Stimulated activated effector memory CD8-positive, alpha-beta T cell treated with anti-CD3 and anti-CD28 coated beads, Interleukin-12 subunit alpha, Interleukin-12 subunit beta, amount 100 ng/mL, for 72 hours (primary cell): ENCODE measurements at regions not wholly inside any gene's neighbourhood (a gene's known extent, or its start where the extent isn't known, plus 50 kb on each side); places are given as distances from the start of the nearest gene placed in this dataset.

Experiments
- ATAC-seq: fragments of 150-1000 bp; cut with Tn5 transposase; 2 replicates; pipeline ENCODE4 v1.10.0; 2021
- DNase-seq, 2 donors: peaks; one replicate each; pipeline ENCODE4 v3.0.0; 2021 to 2022; ENCODE audit warnings: low spot score in 2 of 2
- H3K27ac Mint-ChIP-seq: one replicate; pipeline ENCODE4 v1.8.0; 2022; ENCODE audit warnings: mild to moderate bottlenecking, mixed read lengths
- H3K36me3 Mint-ChIP-seq: one replicate; pipeline ENCODE4 v1.8.0; 2022; ENCODE audit warnings: mild to moderate bottlenecking, mixed read lengths
- H3K4me1 Mint-ChIP-seq: one replicate; pipeline ENCODE4 v1.8.0; 2022; ENCODE audit warnings: mixed read lengths
- H3K4me3 Mint-ChIP-seq: one replicate; pipeline ENCODE4 v1.8.0; 2022; ENCODE audit warnings: mild to moderate bottlenecking, mixed read lengths
- H3K9me3 Mint-ChIP-seq: one replicate; pipeline ENCODE4 v1.8.0; 2022; ENCODE audit warnings: mixed read lengths

DNA sequence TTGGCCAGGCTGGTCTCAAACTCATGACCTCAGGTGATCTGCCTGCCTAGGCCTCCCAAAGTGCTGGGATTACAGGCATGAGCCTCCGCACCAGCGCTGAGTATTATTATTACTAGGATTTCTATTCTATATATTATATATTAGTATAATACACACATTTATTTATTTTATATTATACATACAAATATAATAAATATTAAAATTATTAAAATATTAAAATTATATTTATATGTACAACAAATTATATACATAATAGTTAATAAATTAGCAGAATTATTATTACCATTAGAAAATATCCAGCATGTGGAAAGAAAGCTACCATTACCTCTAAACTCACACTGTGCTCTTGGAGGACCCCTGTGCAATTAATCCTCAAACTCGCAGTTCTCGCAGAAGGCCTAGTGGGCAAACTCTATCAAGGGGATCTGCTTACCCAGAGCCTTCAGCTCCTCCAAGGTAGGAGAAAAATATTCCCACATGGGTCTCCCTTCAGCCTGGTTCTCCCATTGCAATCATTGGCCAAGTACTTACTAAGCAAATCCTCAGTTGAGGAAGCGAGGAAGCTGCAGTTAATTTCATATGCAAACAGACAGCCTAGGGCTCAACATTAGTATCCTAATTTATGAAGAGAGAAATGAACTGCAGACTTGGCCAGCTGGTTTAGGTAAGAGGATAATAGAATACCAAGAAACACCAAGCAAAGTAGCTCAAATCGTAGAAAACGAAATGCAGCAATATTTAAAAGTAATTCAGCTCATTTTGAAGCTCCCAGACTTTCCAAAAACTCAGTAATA is 241.4 kb upstream of the IRX5 start:
- Mint-ChIP-seq H3K9me3 (no peaks in the 10 kb centered on the region), H3K4me1 (no peaks in the 10 kb centered on the region), H3K27ac (no peak overlapping the region), H3K4me3 (no peak overlapping the region), H3K36me3 (no peaks in the 10 kb centered on the region)
- no peak for DNase-seq
- ATAC-seq: no peak

DNA sequence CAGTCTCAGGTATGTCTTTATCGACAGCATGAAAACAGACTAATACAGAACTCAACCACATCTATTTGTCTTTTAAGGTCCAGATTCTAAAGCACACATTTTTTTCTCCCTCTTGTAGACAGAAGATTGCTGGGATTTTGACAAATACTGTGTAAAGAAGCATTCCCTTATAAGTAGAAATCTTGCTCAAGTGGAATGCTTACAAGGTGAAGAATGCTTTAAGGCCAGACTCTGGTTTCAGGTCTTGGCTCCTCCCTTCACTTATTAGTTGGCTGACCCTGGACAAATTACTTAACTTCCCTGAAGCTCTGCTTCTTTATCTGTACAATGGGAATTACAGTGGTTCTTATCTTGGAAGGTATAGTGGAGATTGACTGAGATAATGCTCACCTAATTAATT is 242.3 kb upstream of the IRX5 start:
- no peaks in the 10 kb centered on the region for H3K9me3 Mint-ChIP-seq
- no peaks in the 10 kb centered on the region for H3K4me1 Mint-ChIP-seq
- DNase-seq (no peak), ATAC-seq (no peak)
- H3K4me3 Mint-ChIP-seq: no peak overlapping the region
- H3K27ac Mint-ChIP-seq: no peak overlapping the region
- H3K36me3 Mint-ChIP-seq: no peaks in the 10 kb centered on the region

DNA sequence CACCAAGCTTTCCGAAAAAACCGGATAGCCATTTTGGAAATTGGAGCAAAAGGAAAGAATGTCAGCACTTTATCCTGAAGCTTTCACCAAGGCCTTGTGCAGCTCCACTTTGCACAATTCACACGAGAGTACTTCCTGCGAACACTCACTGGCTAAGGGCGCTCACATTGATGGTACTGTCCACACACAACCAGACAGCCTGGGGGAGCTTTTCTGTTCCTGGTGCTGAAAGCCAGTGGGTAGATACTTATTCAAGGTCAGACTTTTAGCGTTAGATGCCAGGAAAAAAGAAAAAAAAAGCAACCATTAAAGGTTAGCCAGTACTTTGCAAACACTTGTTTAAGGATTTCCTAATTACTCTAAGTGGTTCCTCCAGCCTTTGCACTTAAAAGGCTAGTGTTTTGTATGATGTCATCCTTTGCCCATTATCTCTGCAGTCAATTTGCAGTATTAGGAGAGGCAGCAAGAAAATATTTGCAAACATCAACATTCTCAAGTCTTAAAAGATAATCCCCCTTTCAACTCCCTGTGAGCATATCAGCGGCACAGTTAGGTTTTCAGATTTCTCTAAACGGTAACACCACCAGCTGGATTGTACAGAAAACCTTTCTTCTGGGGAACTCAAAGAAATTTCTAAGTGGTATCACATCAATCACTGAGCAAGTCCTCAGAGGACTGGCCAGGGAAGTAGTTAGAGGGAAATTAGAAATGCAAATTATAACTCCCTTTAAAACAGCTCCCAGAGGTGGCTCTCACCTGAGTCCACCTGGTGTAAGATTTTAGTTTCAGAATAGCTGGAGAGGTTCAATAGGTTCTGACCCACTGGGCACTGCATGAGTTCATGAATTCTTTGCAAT is 243.4 kb upstream of the IRX5 start:
- DNase-seq (no peak), ATAC-seq (no peak)
- Mint-ChIP-seq H3K9me3 (no peaks in the 10 kb centered on the region), H3K4me1 (no peaks in the 10 kb centered on the region), H3K27ac (no peak overlapping the region), H3K36me3 (no peaks in the 10 kb centered on the region), H3K4me3 (no peak overlapping the region)

DNA sequence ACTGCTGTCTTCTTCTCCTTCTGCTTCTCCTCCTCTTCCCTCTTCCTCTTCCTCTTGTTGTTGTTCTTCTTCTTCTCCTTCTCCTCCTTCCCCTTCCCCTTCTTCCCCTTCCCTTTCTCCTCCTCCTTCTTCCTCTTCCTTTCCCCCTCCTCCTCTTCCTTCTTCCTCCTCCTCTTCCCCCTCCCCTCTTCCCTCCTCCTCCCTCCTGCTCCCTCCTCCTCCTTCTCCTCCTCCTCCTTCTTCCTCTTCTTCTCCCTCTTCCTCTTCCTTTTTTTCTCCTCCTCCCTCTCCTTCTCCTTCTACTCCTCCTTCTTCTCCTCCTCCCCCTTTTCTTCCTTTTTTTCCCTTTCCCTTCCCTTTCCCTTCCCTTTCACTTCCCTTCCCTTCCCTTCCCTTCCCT is 245.0 kb upstream of the IRX5 start:
- Mint-ChIP-seq H3K36me3 (no peaks in the 10 kb centered on the region), H3K4me3 (no peak overlapping the region), H3K27ac (no peak overlapping the region), H3K4me1 (no peaks in the 10 kb centered on the region), H3K9me3 (no peaks in the 10 kb centered on the region)
- no peak for DNase-seq
- ATAC-seq: no peak

DNA sequence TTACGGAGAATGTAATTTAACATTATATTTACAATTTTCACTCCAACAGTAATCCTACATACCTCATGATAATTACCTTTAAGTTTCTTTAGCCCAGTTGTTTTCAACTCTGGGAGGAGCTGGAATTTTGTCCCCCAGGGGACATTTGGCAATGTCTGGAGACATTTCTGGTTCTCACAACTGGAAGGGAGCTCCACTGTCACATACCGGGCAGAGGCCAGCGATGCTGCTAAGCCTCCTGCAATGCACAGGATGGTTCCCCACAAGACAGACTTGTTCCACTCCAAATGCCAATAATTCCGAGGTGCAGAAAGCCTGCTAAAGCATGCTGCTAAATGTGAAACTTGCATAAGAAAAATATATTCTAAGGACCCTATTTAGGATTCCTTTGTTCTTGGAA is 251.1 kb upstream of the IRX5 start:
- H3K27ac Mint-ChIP-seq: no peak overlapping the region
- no peaks in the 10 kb centered on the region for H3K4me1 Mint-ChIP-seq
- H3K4me3 Mint-ChIP-seq: no peak overlapping the region
- H3K9me3 Mint-ChIP-seq: no peaks in the 10 kb centered on the region
- no peak for ATAC-seq
- DNase-seq: no peak
- no peaks in the 10 kb centered on the region for H3K36me3 Mint-ChIP-seq

DNA sequence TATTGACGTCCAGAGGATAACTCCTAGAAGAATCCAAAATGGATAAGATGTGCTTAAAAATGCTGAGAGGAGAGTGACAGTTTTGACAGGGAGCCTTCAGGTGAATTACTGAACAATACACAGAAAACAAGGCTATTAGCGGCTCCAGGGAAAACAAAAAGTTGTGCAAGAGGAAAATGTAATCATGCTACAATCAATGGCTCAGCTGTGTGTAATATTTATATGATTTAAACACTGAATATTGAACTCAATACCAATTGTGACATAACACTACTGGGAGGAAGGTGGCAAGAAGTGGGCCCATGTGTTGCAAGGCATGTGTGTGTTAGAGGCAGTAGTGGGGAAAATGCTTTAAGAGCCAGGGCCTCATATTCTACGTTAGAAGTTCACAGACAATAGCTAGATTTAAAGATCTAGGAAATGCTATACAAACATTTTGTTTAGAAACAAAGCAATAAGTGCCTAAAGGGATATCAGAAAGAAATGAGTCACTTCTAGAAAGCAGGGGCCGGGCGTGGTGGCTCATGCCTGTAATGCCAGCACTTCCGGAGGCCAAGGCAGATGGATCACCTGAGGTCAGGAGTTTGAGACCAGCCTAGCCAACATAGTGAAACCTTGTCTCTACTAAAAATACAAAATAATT is 253.2 kb upstream of the IRX5 start:
- H3K9me3 Mint-ChIP-seq: no peaks in the 10 kb centered on the region
- no peaks in the 10 kb centered on the region for H3K36me3 Mint-ChIP-seq
- no peak overlapping the region for H3K27ac Mint-ChIP-seq

DNA sequence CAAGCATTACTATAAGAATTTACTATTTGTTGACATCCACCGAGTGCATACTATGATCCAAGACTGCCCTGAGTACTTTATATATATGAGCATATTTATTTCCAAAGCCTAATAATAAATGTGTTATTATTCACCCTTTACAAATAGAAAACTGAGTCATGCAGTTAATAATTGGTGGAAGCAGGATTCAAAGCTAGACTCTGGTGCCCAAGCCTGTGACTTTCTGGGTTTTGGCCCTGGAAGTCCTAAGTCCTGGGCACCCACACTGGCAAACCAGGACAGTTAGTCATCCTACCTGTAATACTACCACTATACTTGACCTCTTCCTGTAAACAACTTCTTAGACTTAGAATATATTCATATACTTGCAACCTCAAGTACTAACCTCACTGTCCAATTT is 257.4 kb upstream of the IRX5 start:
- ATAC-seq: no peak
- Mint-ChIP-seq H3K4me3 (no peak overlapping the region), H3K4me1 (no peaks in the 10 kb centered on the region), H3K9me3 (no peaks in the 10 kb centered on the region), H3K27ac (no peak overlapping the region), H3K36me3 (no peaks in the 10 kb centered on the region)
- DNase-seq: no peak

More for the DNA sequence above, 253.2 kb upstream of the IRX5 start:
- DNase-seq: no peak
- Mint-ChIP-seq H3K4me1 (no peaks in the 10 kb centered on the region), H3K4me3 (no peak overlapping the region)
- no peak for ATAC-seq

DNA sequence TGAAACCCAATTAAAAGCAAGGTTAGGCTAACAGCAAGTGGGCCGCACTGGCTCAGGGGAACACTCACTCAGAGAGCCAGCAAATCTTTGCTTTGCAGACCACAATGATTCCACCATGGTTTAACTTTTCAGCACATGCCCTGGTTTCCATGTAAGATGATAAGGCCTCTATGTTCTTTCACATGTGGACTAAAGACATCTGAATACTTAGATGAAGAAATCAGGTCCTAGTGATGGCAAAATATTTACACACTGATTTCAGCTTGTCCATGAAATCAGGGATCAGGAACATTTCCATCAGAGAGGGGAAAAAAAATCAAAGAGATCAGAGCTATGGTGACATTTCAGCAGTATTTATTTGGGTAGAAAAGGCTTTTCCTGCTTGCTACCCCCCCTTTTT is 258.2 kb upstream of the IRX5 start:
- ATAC-seq (no peak), DNase-seq (no peak)
- H3K4me3 Mint-ChIP-seq: no peak overlapping the region
- no peaks in the 10 kb centered on the region for H3K36me3 Mint-ChIP-seq
- H3K9me3 Mint-ChIP-seq: no peaks in the 10 kb centered on the region
- no peaks in the 10 kb centered on the region for H3K4me1 Mint-ChIP-seq
- no peak overlapping the region for H3K27ac Mint-ChIP-seq

DNA sequence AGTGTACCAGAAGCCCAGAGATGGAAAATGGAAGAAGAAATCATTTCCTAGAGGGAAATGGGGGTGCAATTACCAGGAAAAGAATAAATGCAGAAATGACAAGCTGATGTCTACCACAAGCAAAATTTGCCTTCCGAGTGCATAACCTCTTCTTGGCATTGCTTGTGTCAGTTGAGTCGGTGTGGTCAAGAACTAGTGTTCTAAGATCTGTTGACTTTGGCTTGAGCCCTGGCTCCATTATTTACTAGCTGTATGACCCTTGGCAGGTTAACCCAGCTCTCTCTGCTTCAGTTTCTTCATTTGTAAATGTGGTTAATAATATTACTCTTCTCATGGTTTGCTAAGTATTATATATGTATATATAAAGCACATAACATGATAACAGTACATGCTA is 273.0 kb upstream of the IRX5 start:
- DNase-seq (no peak), ATAC-seq (no peak)
- H3K36me3 Mint-ChIP-seq: no peaks in the 10 kb centered on the region
- H3K4me1 Mint-ChIP-seq: no peaks in the 10 kb centered on the region
- H3K9me3 Mint-ChIP-seq: peaks cover 7% of the 10 kb centered on the region
- H3K27ac Mint-ChIP-seq: no peak overlapping the region
- H3K4me3 Mint-ChIP-seq: no peak overlapping the region

DNA sequence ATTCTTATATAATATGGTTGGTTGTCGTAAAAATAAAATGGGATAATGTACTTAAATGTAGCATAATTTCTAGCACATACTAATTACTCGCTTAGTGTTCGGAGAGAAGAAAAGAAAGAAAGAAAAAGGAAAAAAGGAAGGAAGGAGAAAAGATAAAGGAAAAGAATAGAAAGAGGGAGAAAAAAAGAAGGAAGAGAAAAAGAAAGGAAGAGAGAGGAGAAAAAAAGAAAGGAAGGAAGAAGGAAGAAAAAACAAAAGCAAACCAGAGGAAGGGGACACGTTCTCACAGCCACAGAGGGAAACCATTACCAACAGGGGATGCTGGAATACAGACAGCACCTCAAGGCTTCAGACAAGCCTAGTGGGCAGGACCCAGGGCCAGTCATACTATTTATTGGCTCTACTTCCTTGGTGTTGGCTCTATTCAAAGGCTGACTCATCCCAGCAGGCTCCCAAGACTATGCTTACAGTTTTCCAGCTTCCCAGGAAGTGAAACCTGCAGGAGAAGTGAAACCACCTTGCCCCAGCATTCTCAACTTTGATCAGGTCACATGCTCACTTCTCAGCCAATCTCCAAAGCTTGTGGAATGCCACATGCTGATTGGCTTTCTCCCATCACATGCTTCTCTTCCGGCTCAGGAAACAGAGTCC is 273.5 kb upstream of the IRX5 start:
- no peaks in the 10 kb centered on the region for H3K36me3 Mint-ChIP-seq
- ATAC-seq: no peak
- H3K9me3 Mint-ChIP-seq: peaks cover 7% of the 10 kb centered on the region
- no peak overlapping the region for H3K27ac Mint-ChIP-seq
- H3K4me1 Mint-ChIP-seq: no peaks in the 10 kb centered on the region
- H3K4me3 Mint-ChIP-seq: no peak overlapping the region
- DNase-seq: no peak

DNA sequence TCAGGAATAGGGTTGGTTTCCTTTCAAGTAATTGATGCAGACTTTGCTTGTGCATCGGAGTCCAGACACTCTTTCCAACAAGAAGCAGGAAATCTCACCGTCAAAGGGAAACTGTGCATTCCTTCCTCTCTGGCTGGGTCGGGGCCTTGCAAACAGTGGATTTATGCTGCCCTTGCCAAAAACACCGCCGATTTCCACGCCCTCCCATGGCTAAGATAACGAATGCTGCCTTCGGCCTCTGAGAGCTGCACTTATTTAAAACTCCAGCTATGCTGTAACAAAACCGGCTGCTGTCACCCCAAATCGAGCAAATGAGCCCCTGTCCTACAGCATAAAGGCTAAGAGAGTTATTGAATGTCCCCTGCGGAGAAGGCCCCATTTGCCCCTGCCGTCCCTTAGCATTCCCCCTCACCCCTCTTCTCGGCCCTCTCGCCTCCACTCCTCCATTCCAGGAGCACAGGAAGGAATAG is 275.5 kb upstream of the IRX5 start:
- Mint-ChIP-seq H3K4me1 (no peaks in the 10 kb centered on the region), H3K27ac (no peak overlapping the region), H3K4me3 (no peak overlapping the region), H3K9me3 (peaks cover 7% of the 10 kb centered on the region), H3K36me3 (no peaks in the 10 kb centered on the region)
- DNase-seq (no peak), ATAC-seq (no peak)

DNA sequence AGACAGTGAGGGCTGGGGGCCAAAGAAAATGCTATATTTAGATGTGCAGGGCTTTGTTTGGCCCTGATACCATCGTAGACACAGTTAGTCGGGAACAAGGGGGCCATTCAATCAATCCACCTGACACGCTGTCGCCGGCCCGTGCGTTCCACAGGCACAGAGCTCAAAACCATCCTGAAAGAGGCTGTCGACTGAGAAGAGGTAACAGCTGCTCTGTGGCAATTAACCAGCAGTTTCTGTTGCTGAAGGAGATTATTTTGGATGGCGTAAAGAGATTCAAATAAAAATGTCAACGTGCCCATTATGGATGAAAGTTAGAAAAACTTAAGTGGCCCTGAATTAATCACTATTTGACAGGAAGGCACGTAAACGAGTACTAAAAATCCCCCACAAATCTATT is 276.2 kb upstream of the IRX5 start:
- no peak overlapping the region for H3K27ac Mint-ChIP-seq
- peaks cover 7% of the 10 kb centered on the region for H3K9me3 Mint-ChIP-seq
- no peak for ATAC-seq
- no peak for DNase-seq
- H3K4me1 Mint-ChIP-seq: no peaks in the 10 kb centered on the region
- no peak overlapping the region for H3K4me3 Mint-ChIP-seq
- no peaks in the 10 kb centered on the region for H3K36me3 Mint-ChIP-seq

DNA sequence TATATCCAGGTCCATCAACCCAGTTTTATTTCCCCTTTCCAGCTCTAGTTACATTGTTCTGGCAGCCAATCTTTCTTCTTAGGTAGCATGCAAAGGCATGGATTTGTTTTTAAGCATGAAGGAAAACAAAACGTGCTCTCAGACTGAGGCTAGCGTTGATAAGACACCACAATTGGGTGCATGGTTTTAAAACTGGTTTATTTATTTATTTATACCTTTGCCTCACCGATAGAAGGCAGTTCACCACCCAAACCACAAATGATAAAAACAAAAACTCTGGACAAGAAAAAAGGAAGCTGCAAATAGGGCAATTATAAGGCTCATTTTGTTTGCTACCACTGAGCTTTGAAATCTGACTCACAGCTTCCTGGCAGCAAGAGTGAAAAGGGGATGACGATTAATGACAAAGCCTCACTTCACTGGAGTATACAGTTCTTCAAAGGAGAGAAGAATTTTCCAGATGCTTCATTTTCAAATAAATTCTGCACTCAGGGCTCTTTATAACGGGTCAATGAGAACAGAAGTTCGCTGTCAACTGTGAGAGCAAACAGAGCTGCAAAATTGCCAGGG is 278.4 kb upstream of the IRX5 start:
- DNase-seq (no peak), ATAC-seq (no peak)
- Mint-ChIP-seq H3K4me3 (no peak overlapping the region), H3K4me1 (no peaks in the 10 kb centered on the region), H3K36me3 (no peaks in the 10 kb centered on the region), H3K9me3 (peaks cover 3% of the 10 kb centered on the region), H3K27ac (no peak overlapping the region)

DNA sequence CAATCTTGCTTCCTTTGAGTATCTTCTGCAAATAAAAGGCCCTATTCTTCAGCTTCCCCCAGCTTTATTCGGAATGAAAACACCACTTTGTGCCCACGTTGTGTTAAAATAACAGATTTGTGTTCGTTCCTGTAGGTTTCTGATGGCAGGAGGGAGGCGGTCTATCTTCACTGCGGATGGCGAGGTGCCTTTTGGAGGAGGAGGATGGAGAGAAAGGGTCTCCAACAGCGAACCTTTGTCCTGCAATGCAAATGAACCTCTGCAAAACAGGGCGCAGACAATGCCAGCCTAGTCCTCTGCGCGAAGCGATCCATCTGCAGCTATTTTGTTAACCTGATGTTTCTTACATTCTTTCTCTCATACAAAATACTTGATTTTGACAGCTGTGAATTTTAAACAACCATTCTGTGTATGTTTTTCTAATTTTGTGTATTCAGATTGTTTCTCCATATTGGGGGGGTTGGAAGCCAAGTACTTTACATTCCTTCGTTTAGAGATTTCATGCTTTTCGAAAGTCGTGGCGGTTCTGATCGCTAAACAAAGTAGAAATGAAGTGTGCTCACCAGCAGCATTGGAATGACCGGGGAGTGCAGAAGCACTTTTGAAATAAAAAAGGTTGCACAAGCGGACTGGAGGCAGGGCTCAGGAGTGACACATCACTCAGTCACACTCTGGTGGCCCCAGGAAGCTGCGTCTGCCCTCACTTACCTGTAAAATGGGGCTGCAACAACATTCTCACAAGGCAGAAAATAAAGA is 279.0 kb upstream of the IRX5 start:
- H3K4me3 Mint-ChIP-seq: no peak overlapping the region
- H3K27ac Mint-ChIP-seq: no peak overlapping the region
- H3K9me3 Mint-ChIP-seq: no peaks in the 10 kb centered on the region
- no peaks in the 10 kb centered on the region for H3K4me1 Mint-ChIP-seq
- DNase-seq (no peak), ATAC-seq (no peak)
- no peaks in the 10 kb centered on the region for H3K36me3 Mint-ChIP-seq
